ENCODE measurements at regions not wholly inside any gene's neighbourhood (a gene's known extent, or its start where the extent isn't known, plus 50 kb on each side); places are given as distances from the start of the nearest gene placed in this dataset.

DNA sequence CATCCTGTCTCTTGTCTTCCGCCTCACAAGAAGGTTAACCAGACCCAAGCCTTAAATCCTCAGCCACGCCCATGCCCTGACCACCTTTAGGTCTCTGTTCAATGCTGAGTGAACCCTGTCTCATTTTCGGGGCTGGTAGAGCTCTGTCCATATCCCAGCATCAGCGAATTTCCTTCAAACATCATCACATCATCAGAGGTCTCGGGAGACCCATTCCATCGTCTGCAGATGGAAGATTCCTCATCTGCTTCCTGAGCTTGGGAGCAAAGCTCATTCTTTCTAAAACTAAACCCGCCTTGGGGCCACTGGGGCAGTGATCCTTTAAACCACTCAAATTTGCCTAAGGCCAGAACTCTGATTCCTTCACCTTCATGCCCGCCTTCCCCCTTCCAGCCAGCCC, 173.7 kb downstream of the TTC32 start:
- Histone ChIP-seq H3K4me3 (ENCODE audit: control insufficient read depth in 1 of 7, extremely low read depth in 1 of 7, insufficient read depth in 4 of 7, low read depth in 2 of 7, low read length in 6 of 7) (no peak overlapping the region), H3K27ac (ENCODE audit: insufficient read depth in 1 of 2, low read depth in 1 of 2, low read length in 2 of 2, poor library complexity in 1 of 2, severe bottlenecking in 2 of 2) (no peak overlapping the region), H3K27me3 (replicated peaks in 2 of 5; ENCODE audit: control insufficient read depth in 4 of 5, insufficient read depth in 5 of 5, low read length in 4 of 5) (peaks cover 0 to 9% (median 0%) of the 10 kb centered on the region in 5 experiments), H3K36me3 (ENCODE audit: control insufficient read depth in 4 of 4, insufficient read depth in 4 of 4, low read length in 3 of 4) (no peaks in the 10 kb centered on the region), H3K9me3 (ENCODE audit: control extremely low read depth in 1 of 5, control insufficient read depth in 4 of 5, insufficient read depth in 2 of 5, low read depth in 1 of 5, low read length in 4 of 5) (no peaks in the 10 kb centered on the region), H3K4me1 (ENCODE audit: control extremely low read depth in 1 of 4, control insufficient read depth in 4 of 4, insufficient read depth in 4 of 4, low read length in 3 of 4) (no peaks in the 10 kb centered on the region)
- no peak for DNase-seq
- WGBS (ENCODE audit: insufficient coverage) = 87% methylated on average over 7 of the region's 8 CpGs
- POLR2A ChIA-PET = no interaction called here
- CTCF ChIA-PET = no interaction called here

DNA sequence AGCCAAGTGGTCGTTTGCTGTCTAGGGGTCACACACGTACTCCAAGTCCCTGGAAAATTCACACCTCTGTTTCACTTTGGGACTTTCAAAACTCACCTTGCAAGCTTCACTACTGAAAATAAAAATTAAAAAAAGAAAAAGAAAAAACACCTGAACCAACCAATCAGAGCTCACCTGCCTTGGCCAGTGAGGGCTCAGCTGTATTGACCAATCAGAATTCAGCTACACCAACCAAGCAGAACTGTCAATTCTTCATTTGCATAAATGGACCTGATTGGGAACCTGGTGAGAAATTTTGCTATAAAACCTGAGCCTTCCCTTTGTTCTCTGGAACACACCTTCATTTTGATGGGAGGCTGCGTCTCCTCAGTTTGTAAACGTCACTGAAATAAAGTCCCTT, 176.4 kb downstream of the TTC32 start:
- Histone ChIP-seq H3K27me3 (replicated peaks in 2 of 5; ENCODE audit: control insufficient read depth in 4 of 5, insufficient read depth in 5 of 5, low read length in 4 of 5) (peaks cover 0 to 4% (median 0%) of the 10 kb centered on the region in 5 experiments), H3K4me3 (ENCODE audit: control insufficient read depth in 1 of 7, extremely low read depth in 1 of 7, insufficient read depth in 4 of 7, low read depth in 2 of 7, low read length in 6 of 7) (no peak overlapping the region), H3K4me1 (ENCODE audit: control extremely low read depth in 1 of 4, control insufficient read depth in 4 of 4, insufficient read depth in 4 of 4, low read length in 3 of 4) (no peaks in the 10 kb centered on the region), H3K36me3 (ENCODE audit: control insufficient read depth in 4 of 4, insufficient read depth in 4 of 4, low read length in 3 of 4) (no peaks in the 10 kb centered on the region), H3K9me3 (ENCODE audit: control extremely low read depth in 1 of 5, control insufficient read depth in 4 of 5, insufficient read depth in 2 of 5, low read depth in 1 of 5, low read length in 4 of 5) (no peaks in the 10 kb centered on the region), H3K27ac (ENCODE audit: insufficient read depth in 1 of 2, low read depth in 1 of 2, low read length in 2 of 2, poor library complexity in 1 of 2, severe bottlenecking in 2 of 2) (no peak overlapping the region)
- no CpG with 5 or more reads among the region's 4 CpGs for WGBS (ENCODE audit: insufficient coverage)
- ChIA-PET CTCF (no interaction called here), POLR2A (no interaction called here)
- no peak for DNase-seq

DNA sequence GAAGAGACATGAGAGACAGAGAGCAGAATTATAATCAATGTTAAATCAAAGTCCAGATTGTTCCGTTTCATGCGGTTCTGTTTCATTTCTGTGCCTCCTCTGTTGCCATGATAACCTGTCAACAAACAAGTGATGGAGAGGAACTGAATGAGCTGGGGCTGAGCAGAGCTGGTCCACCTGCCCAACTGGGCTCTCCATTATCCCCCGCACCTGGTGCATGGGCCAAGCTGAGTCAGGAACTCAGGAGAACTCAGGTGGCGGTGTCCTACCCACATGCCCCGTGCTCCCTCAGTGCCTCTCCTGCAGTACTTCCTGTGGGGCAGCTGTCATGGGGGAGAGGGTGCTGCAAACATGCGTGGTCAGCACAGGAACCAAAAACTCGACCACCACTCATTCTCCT, 178.8 kb downstream of the TTC32 start:
- DNase-seq = no peak
- CTCF ChIA-PET = no interaction called here
- 94% methylated on average over 5 of the region's 7 CpGs for WGBS (ENCODE audit: insufficient coverage)
- Histone ChIP-seq H3K4me3 (ENCODE audit: control insufficient read depth in 1 of 7, extremely low read depth in 1 of 7, insufficient read depth in 4 of 7, low read depth in 2 of 7, low read length in 6 of 7) (no peak overlapping the region), H3K36me3 (ENCODE audit: control insufficient read depth in 4 of 4, insufficient read depth in 4 of 4, low read length in 3 of 4) (no peaks in the 10 kb centered on the region), H3K9me3 (ENCODE audit: control extremely low read depth in 1 of 5, control insufficient read depth in 4 of 5, insufficient read depth in 2 of 5, low read depth in 1 of 5, low read length in 4 of 5) (no peaks in the 10 kb centered on the region), H3K4me1 (ENCODE audit: control extremely low read depth in 1 of 4, control insufficient read depth in 4 of 4, insufficient read depth in 4 of 4, low read length in 3 of 4) (no peaks in the 10 kb centered on the region), H3K27me3 (replicated peaks in 2 of 5; ENCODE audit: control insufficient read depth in 4 of 5, insufficient read depth in 5 of 5, low read length in 4 of 5) (peaks cover 0 to under 1% (median 0%) of the 10 kb centered on the region in 5 experiments), H3K27ac (ENCODE audit: insufficient read depth in 1 of 2, low read depth in 1 of 2, low read length in 2 of 2, poor library complexity in 1 of 2, severe bottlenecking in 2 of 2) (no peak overlapping the region)
- POLR2A ChIA-PET = no interaction called here

DNA sequence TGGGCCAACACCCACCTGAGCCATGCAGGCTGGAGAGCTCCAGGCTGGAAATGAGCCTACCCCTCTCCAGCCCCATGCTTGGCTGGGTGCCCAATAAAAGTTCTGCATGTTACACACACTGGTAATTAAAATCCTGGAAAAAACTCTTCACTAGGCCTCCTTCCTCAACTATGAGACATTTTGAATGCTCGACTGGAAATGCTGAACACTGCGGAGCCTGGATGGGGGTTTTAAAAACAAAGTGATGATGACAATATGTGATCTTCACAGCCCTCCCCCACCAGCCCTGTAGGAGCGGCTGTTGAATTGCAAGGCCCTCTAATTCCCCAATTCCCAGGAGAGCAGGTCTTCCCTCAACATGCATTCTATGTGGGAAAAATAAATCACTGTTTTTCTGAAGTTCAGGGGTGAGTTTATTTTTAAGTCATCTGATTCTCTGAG, 179.2 kb downstream of the TTC32 start:
- H3K4me1 ChIP-seq (ENCODE audit: control extremely low read depth in 1 of 4, control insufficient read depth in 4 of 4, insufficient read depth in 4 of 4, low read length in 3 of 4) = no peaks in the 10 kb centered on the region
- H3K36me3 ChIP-seq (ENCODE audit: control insufficient read depth in 4 of 4, insufficient read depth in 4 of 4, low read length in 3 of 4) = no peaks in the 10 kb centered on the region
- WGBS (ENCODE audit: insufficient coverage) = 93% methylated on average over 3 of the region's 3 CpGs
- H3K9me3 ChIP-seq (ENCODE audit: control extremely low read depth in 1 of 5, control insufficient read depth in 4 of 5, insufficient read depth in 2 of 5, low read depth in 1 of 5, low read length in 4 of 5) = no peaks in the 10 kb centered on the region
- POLR2A ChIA-PET = no interaction called here
- CTCF ChIA-PET = no interaction called here
- H3K27ac ChIP-seq (ENCODE audit: insufficient read depth in 1 of 2, low read depth in 1 of 2, low read length in 2 of 2, poor library complexity in 1 of 2, severe bottlenecking in 2 of 2) = no peak overlapping the region
- no peak for DNase-seq
- no peak overlapping the region for H3K4me3 ChIP-seq (ENCODE audit: control insufficient read depth in 1 of 7, extremely low read depth in 1 of 7, insufficient read depth in 4 of 7, low read depth in 2 of 7, low read length in 6 of 7)
- no peaks in the 10 kb centered on the region for H3K27me3 ChIP-seq (replicated peaks in 2 of 5; ENCODE audit: control insufficient read depth in 4 of 5, insufficient read depth in 5 of 5, low read length in 4 of 5)

DNA sequence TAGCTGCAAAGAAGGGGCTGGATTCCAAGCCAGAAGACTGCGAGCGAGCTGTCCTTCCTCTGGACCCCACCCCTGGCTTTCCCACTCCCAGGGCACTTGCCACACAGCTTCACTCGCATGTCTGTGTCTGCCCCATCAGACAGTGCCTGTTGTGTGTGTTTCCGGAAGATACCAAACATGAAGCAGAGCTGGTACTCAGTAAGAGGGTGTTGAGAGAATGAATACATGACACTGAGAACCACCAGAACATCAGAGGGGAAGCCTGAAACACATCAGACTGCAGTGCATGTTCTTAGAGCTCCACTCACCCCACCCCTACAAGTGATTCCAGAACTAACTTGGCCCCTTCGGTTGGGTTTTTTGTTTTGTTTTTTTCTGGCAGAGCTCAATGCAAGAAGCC, 181.5 kb downstream of the TTC32 start:
- ChIA-PET CTCF (no interaction called here), POLR2A (no interaction called here)
- no peak for DNase-seq
- Histone ChIP-seq H3K27ac (ENCODE audit: insufficient read depth in 1 of 2, low read depth in 1 of 2, low read length in 2 of 2, poor library complexity in 1 of 2, severe bottlenecking in 2 of 2) (no peak overlapping the region), H3K4me3 (ENCODE audit: control insufficient read depth in 1 of 7, extremely low read depth in 1 of 7, insufficient read depth in 4 of 7, low read depth in 2 of 7, low read length in 6 of 7) (no peak overlapping the region), H3K36me3 (ENCODE audit: control insufficient read depth in 4 of 4, insufficient read depth in 4 of 4, low read length in 3 of 4) (no peaks in the 10 kb centered on the region), H3K27me3 (replicated peaks in 2 of 5; ENCODE audit: control insufficient read depth in 4 of 5, insufficient read depth in 5 of 5, low read length in 4 of 5) (peaks cover 0 to under 1% (median 0%) of the 10 kb centered on the region in 5 experiments), H3K4me1 (ENCODE audit: control extremely low read depth in 1 of 4, control insufficient read depth in 4 of 4, insufficient read depth in 4 of 4, low read length in 3 of 4) (no peaks in the 10 kb centered on the region), H3K9me3 (ENCODE audit: control extremely low read depth in 1 of 5, control insufficient read depth in 4 of 5, insufficient read depth in 2 of 5, low read depth in 1 of 5, low read length in 4 of 5) (no peaks in the 10 kb centered on the region)
- 100% methylated on average over 2 of the region's 5 CpGs for WGBS (ENCODE audit: insufficient coverage)

DNA sequence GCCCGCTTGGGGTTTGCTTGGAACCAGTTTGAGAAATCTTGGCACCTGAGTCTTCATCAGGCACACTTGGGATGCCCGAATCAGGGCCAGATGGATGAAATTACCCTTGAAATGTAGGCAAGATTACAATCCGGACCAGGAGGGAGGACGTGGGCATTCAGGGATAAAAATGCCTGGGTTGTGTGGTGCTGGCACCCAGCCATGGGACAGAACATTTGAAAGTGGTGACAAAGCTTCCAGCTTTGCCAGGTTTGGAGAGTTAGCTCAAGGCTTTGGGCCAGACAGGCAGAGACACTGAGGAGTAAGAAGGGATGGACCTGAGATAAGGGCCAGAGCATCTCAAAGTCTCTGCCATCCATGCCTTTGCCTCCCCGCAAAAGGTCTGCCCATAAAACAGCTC, 182.2 kb downstream of the TTC32 start:
- H3K4me1 ChIP-seq (ENCODE audit: control extremely low read depth in 1 of 4, control insufficient read depth in 4 of 4, insufficient read depth in 4 of 4, low read length in 3 of 4) = no peaks in the 10 kb centered on the region
- H3K36me3 ChIP-seq (ENCODE audit: control insufficient read depth in 4 of 4, insufficient read depth in 4 of 4, low read length in 3 of 4) = no peaks in the 10 kb centered on the region
- peaks cover 0 to 2% (median 0%) of the 10 kb centered on the region in 5 experiments for H3K27me3 ChIP-seq (replicated peaks in 2 of 5; ENCODE audit: control insufficient read depth in 4 of 5, insufficient read depth in 5 of 5, low read length in 4 of 5)
- 97% methylated on average over 5 of the region's 5 CpGs for WGBS (ENCODE audit: insufficient coverage)
- CTCF ChIA-PET = no interaction called here
- H3K4me3 ChIP-seq (ENCODE audit: control insufficient read depth in 1 of 7, extremely low read depth in 1 of 7, insufficient read depth in 4 of 7, low read depth in 2 of 7, low read length in 6 of 7) = no peak overlapping the region
- POLR2A ChIA-PET = no interaction called here
- no peak for DNase-seq
- H3K9me3 ChIP-seq (ENCODE audit: control extremely low read depth in 1 of 5, control insufficient read depth in 4 of 5, insufficient read depth in 2 of 5, low read depth in 1 of 5, low read length in 4 of 5) = no peaks in the 10 kb centered on the region
- no peak overlapping the region for H3K27ac ChIP-seq (ENCODE audit: insufficient read depth in 1 of 2, low read depth in 1 of 2, low read length in 2 of 2, poor library complexity in 1 of 2, severe bottlenecking in 2 of 2)

DNA sequence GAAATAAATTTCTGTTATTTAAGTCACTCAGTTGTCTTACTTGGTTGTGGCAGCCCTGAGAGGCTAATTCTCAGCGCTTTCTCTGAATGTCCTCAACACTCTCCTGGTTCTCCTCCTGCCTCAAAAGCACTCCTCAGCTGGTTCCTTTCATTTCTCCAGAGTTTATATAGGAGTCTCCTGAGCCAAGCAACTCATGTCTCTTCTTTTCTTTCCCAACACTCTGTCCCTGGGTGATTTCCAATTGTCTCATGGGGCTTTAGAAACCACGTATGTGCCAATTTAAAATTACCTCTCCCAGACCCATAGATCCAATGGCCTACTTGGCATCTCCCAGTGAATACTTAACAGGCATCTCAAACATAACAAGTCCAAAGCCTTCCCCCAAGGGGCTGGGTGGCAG, 184.3 kb downstream of the TTC32 start:
- CTCF ChIA-PET = no interaction called here
- H3K4me1 ChIP-seq (ENCODE audit: control extremely low read depth in 1 of 4, control insufficient read depth in 4 of 4, insufficient read depth in 4 of 4, low read length in 3 of 4) = no peaks in the 10 kb centered on the region
- DNase-seq = no peak
- POLR2A ChIA-PET = no interaction called here
- H3K36me3 ChIP-seq (ENCODE audit: control insufficient read depth in 4 of 4, insufficient read depth in 4 of 4, low read length in 3 of 4) = no peaks in the 10 kb centered on the region
- H3K27me3 ChIP-seq (replicated peaks in 2 of 5; ENCODE audit: control insufficient read depth in 4 of 5, insufficient read depth in 5 of 5, low read length in 4 of 5) = peaks cover 0 to 2% (median 0%) of the 10 kb centered on the region in 5 experiments
- no peak overlapping the region for H3K27ac ChIP-seq (ENCODE audit: insufficient read depth in 1 of 2, low read depth in 1 of 2, low read length in 2 of 2, poor library complexity in 1 of 2, severe bottlenecking in 2 of 2)
- 86% methylated on average over 2 of the region's 2 CpGs for WGBS (ENCODE audit: insufficient coverage)
- no peaks in the 10 kb centered on the region for H3K9me3 ChIP-seq (ENCODE audit: control extremely low read depth in 1 of 5, control insufficient read depth in 4 of 5, insufficient read depth in 2 of 5, low read depth in 1 of 5, low read length in 4 of 5)
- H3K4me3 ChIP-seq (ENCODE audit: control insufficient read depth in 1 of 7, extremely low read depth in 1 of 7, insufficient read depth in 4 of 7, low read depth in 2 of 7, low read length in 6 of 7) = no peak overlapping the region
